ENCODE measurements at regions not wholly inside any gene's neighbourhood (a gene's known extent, or its start where the extent isn't known, plus 50 kb on each side); places are given as distances from the start of the nearest gene placed in this dataset.

- Mint-ChIP-seq H3K9me3 (no peaks in the 10 kb centered on the region), H3K27me3 (ENCODE audit: insufficient read depth, low read depth, poor library complexity) (no peaks in the 10 kb centered on the region), H3K27ac (no peak overlapping the region), H3K4me1 (peaks cover 8% of the 10 kb centered on the region; the same call in 2 of the 3 replicates), H3K4me3 (no peak overlapping the region), H3K36me3 (ENCODE audit: low read depth) (no peaks in the 10 kb centered on the region)
- no peak overlapping the region for H3K4me3 ChIP-seq
- DNase-seq (ENCODE audit: low spot score) (no peak), ATAC-seq (no peak)
- H4K20me1 ChIP-seq (replicated peaks; ENCODE audit: insufficient read depth) = no peaks in the 10 kb centered on the region
- no peaks in the 10 kb centered on the region for H3K79me2 ChIP-seq (replicated peaks; ENCODE audit: insufficient read depth)
- H3K27ac ChIP-seq (ENCODE audit: low read depth) = no peak overlapping the region
- H3K36me3 ChIP-seq (ENCODE audit: insufficient read depth) = no peaks in the 10 kb centered on the region
- no peaks in the 10 kb centered on the region for H3F3A ChIP-seq (replicated peaks; ENCODE audit: low read depth)
- H3K27me3 ChIP-seq (ENCODE audit: insufficient read depth) = no peaks in the 10 kb centered on the region
- H3K9me2 ChIP-seq (ENCODE audit: insufficient read depth) = no peaks in the 10 kb centered on the region
- no peak overlapping the region for H3K4me2 ChIP-seq
- TF ChIP-seq ZNF462 (CRISPR knock-in tag; IDR thresholded peaks at IDR 0.05) = no peak
- no peak for TF ChIP-seq JUNB (IDR thresholded peaks at IDR 0.05; ENCODE audit: unreplicated experiment)
- TF ChIP-seq ZNF114 (CRISPR knock-in tag; IDR thresholded peaks at IDR 0.05) = no peak
- no peak for TF ChIP-seq REST (IDR thresholded peaks at IDR 0.05; ENCODE audit: unreplicated experiment)
- no peak for TF ChIP-seq CREB1 (CRISPR knock-in tag; IDR thresholded peaks at IDR 0.05; ENCODE audit: low read depth)
- no peak for TF ChIP-seq EZH2phosphoT487 (IDR thresholded peaks at IDR 0.05; ENCODE audit: unreplicated experiment)
- no peak for TF ChIP-seq CTCF (conservative IDR thresholded peaks at IDR 0.05; ENCODE audit: low read depth in 2 of 2)
- no peak for TF ChIP-seq EZH2 (IDR thresholded peaks at IDR 0.05; ENCODE audit: low read depth, unreplicated experiment)
- TF ChIP-seq ZNF331 (CRISPR knock-in tag; IDR thresholded peaks at IDR 0.05; ENCODE audit: low read depth) = no peak
- no peak for TF ChIP-seq NANOG (IDR thresholded peaks at IDR 0.05; ENCODE audit: borderline replicate concordance)
- TF ChIP-seq ETS1 (IDR thresholded peaks at IDR 0.05) = no peak
- no peak for TF ChIP-seq POLR2AphosphoS5 (IDR thresholded peaks at IDR 0.05; ENCODE audit: low read depth)
- TF ChIP-seq STAT1 (IDR thresholded peaks at IDR 0.05; ENCODE audit: unreplicated experiment) = no peak
- peak overlapping the region; percentile 18; the same call in 1 of the 2 replicates for H2AFZ ChIP-seq
- H3K4me1 ChIP-seq (ENCODE audit: insufficient read depth) = peaks cover 6% of the 10 kb centered on the region
Observed at GRCh38 chr2:208819190-208819589, 412.6 kb downstream of the PTH2R start.
